CD1c-positive myeloid dendritic cell (primary cell): ENCODE measurements at regions not wholly inside any gene's neighbourhood (a gene's known extent, or its start where the extent isn't known, plus 50 kb on each side); places are given as distances from the start of the nearest gene placed in this dataset.

Source experiments
- DNase-seq: peaks from one replicate; pipeline ENCODE4 v3.0.0-alpha.2; 2016; ENCODE audit errors: extremely low spot score

DNA sequence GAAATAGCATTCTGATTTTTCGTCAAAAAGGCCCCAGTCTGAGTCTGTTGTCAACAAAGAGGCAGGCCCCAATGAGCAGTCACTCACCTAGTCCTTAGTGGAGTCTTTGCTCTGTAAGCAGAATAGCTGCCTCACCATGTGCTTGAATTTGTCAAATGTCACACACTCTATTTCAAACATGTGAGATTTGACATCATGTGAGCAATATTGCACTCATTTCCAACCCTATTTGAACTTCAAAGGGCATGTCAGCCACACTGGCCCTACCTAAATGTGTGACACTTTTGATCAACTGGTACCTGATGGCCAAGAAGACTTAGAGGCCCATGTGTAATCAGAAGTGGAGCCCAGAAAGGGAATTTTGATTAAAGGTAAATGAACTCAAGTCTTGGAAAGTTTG, 59.4 kb upstream of the PLAC1 start:
- no peak for DNase-seq

DNA sequence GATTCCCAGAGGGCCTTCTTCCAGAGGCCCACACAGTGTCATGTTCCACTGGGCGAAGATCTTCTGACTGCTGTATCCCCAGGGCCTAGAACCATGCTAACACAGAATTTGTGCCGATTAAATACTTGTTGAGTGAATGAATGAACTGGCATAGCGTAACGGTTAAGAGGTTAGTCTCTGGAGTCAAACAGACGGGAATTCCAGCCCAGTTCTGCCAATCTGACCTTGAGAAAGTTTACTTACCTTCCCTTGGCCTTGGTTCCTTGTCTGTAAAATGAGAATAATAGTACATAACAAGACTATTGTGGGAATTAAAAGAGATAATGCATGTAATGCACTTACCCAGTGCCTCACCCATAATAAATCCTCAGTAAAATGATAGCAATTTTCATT, 58.3 kb upstream of the PLAC1 start:
- DNase-seq, result no peak

DNA sequence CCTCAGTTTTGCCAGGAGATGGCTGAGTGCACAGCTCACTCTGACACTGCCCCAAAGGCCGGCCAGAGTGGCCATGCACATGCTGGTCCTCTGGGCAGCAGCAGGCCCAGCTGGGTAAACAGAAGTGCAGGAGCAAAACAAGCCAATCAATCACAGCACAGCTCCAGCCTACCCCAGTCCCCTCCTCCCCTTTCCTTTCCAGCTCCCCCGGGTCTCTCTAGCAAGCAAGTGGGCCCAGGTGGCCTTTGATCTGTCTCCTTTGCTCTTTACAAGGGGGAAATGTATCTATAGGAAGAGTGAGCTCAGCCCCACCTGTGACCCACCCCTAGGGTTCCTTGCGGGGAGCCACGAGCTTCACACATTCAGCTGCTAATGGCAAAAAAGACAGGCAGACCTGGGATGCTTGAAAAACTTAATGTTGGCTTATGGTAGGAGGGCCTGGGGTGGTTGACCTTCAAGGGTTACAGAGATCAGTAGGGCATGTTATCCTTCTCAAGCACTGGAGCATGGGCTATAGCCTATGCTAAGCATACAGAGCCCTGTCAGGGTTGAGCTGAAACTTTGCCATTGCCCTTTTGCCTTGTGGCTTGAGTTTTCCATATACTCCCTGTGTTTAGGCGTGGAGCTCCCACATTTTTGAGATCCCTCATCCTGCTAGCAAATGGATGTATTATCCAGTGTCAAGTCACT, 57.8 kb upstream of the PLAC1 start:
- no peak for DNase-seq

DNA sequence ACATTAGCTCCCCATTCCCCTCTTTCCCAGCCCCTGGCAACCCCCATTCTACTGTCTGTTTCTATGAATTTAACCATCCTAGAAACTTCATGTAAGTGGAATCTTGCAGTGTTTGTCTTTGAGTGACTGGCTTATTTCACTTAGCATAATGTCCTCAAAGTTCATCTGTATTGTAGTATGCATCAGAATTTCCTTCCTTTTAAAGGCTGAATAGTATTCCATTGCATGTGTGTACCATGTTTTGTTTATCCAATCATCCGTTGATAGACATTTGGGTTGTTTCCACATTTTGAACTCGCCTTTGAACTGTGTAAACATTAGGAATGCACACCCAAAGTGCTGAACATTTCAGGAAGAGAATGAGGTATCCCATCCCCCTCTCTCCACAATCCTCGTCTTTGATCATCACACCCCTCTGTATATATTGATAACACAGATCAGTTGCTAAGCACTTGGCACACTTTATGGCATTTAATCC, 56.4 kb upstream of the PLAC1 start:
- no peak for DNase-seq

DNA sequence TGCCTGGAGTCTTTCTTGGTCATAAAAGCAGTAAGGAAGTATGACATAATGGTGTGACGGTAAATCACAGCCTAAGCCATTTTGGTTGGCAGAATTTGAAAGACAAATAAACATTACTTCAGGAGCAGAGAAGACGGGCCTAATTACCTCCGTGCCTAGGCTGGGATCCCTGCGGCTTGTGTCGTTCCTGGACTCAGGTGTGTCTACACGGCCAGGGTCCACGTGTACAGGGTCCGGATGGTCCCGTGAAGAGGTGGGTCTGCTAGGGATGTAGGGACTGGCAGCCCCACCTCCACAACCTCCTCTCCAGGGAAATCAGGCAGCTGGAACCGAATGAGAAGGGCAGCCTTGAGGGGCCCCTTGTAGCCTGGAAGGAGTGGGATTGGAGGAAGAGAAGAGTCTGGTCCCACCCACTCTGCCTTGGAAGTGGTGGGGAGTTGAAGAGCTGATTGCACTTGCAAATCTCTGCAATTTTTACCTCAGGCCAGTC, 55.4 kb upstream of the PLAC1 start:
- no peak for DNase-seq

DNA sequence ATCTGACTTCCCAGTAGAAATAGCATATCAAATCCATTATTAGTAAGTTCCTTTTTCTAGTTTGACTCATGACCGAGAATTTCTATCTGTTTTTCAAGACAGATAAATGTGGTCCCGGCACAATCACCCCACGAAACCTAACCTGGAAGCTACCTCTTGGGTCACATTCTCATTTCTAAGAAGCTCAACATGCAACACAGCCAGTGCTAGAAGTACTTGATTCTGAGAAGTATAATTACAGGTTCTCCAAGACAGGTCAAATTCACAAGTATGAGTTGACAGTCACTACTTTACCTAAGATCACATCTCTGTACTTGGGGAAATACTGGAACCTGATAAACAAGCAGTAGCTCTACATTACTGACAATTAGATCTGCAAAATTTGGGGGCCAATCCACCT, 54.0 kb upstream of the PLAC1 start:
- no peak for DNase-seq

DNA sequence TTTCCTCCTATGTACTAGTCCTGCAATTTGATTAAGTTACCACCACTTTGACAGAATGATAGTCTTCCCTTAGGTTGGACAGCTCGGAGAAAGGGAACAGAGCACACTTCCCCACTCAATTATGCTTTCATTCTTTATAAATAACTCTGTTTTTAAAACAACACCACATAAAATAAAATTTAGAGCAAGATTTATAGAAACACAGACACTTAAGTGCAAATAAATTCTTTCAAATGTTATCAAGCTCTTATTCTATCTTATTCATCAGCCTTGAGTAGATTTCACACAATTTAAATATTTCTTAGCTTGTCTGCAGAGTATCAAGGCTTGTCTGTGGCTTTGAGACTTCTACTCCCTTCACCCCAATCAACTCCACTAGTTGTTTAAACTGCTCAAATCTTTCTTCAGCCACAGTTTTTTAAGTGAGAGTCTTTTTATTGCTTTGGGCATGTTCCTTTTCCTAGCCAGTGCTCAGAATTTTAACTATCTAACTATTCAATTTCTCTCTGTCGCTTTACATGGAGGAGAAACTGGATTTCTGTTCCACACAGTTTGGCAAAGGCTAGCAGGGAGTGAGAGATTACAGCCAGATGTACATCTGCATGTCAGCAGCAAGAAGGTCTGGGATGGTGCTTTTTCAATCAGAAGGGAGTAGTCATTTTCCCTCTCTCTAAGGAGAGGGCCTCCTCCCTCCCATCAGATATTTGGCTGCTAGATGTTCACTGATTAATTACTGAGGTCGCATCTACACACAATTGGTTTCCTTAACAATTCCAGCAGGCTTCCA, 53.1 kb upstream of the PLAC1 start:
- DNase-seq, result no peak
